GM18508 (cell line): ENCODE measurements at regions not wholly inside any gene's neighbourhood (a gene's known extent, or its start where the extent isn't known, plus 50 kb on each side); places are given as distances from the start of the nearest gene placed in this dataset.
"Not testable (repeated sequence)": the region's sequence is repeated elsewhere in the genome, so short reads cannot be mapped to it uniquely, and the experiment has no call there.

ENCODE experiments used
- ATAC-seq: cut with Tn5 transposase; IDR thresholded peaks from one replicate; pipeline ENCODE4 v1.9.1; 2021; ENCODE audit warnings: moderate number of reproducible peaks; ENCODE audit not compliant: insufficient read depth, unreplicated experiment

GRCh38 chr5:111840036-111840674, 83.2 kb upstream of the NREP start:
- no peak for ATAC-seq

- no peak for ATAC-seq
Measured at GRCh38 chr5:111839438-111839837, 82.4 kb upstream of the NREP start.

- no peak for ATAC-seq
Measured at GRCh38 chr5:111836426-111836825, 79.4 kb upstream of the NREP start.

DNA sequence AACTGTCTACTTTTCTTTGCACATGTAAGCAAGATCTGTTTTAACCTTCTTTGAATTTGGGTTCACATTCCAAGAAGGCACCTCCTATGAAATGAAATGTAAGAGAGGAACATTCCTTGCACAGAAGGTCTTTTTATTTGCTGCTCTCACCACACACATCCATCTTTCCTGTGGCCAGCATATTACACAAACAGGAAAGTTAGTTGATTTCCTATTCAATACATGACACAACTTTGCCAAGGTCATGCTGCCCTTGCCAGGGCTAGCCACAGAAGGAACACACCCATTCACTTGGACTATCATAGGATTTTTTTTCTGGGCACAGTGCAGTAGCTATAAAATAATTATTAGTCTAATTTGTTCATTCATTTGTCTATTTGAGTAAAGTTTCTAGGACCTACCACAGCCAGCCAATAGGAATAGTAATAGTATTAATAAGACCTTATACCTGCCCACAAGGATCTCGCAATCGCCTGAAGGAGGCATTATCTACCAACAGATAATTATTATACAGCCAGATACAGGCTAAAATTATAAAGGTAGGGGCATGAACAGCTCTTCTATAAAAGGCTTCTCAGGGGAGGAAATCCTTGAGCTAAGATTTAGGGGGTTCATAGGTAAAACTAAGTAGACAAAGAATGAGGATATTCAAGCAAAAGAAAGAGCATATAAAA, 78.1 kb upstream of the NREP start:
- no peak for ATAC-seq

- ATAC-seq, result no peak
Measured at GRCh38 chr5:111830333-111830732, 73.3 kb upstream of the NREP start.

DNA sequence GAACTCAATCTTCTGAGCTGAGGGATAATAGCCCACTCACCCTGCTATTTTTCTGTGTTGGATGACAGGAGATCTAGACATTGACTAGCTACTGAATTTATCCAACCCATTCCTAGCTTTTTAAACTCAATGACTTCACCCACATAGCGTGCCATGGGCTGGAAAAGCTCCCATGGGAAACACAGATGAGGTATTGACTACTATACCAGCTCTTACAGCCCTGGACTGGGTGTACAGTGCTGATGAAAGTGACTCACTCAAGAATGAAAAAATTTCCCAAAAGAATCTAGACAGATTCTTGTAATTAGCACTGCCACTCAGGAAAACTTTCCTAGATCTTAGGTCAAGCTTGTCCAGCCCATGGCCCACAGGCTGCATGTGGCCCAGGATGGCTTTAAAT, 72.7 kb upstream of the NREP start:
- no peak for ATAC-seq

- no peak for ATAC-seq
Measured at GRCh38 chr5:111826064-111826463, 69.1 kb upstream of the NREP start.

DNA sequence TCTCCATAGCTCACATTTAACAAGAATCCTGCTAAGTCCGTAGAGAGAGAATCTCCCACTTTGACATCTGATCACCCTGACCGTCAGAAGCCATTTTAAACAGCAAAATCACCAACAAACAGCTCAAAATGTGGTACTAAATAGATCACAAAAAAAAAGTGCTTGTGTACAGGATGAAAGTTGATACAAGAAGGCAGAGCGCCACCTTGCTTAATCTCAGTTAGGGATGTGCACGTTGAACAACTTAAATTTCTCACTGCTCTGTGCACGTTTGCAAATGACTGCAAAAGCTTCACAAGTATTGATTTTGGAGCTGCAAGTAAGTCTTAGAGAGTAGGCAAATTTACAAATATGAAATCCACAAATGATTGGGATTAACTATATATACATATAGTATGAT, 63.1 kb upstream of the NREP start:
- no peak for ATAC-seq

- not testable (repeated sequence) for ATAC-seq
Measured at GRCh38 chr5:111819028-111819427, 62.0 kb upstream of the NREP start.

DNA sequence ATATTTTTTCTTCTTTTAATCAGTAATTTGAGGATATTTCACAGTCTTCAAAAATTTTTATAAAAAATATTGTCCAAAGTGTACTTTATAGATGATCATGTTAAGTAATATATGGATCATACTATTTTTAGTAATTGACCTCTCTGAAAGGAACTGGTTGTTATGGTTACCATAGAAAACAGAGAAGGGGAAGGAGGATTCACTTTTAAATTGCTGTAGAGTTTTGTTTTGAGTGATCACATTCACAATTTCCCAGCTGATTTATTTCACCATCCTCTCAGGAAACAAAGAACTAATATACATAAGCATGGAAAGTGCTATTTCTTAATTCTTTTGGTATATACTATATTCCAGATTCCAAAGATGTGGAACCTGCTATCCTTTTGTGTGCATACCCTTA, 56.5 kb upstream of the NREP start:
- ATAC-seq, result no peak

GRCh38 chr5:111810112-111810511, 53.1 kb upstream of the NREP start:
- no peak for ATAC-seq
